GM21390 (cell line): ENCODE measurements at regions not wholly inside any gene's neighbourhood (a gene's known extent, or its start where the extent isn't known, plus 50 kb on each side); places are given as distances from the start of the nearest gene placed in this dataset.

Source experiments
- ATAC-seq: cut with Tn5 transposase; IDR thresholded peaks from one replicate; pipeline ENCODE4 v1.9.1; 2021; ENCODE audit not compliant: unreplicated experiment

GRCh38 chr2:129299756-129300155 lies 679.7 kb upstream of the RAB6C start:
- ATAC-seq: no peak

DNA sequence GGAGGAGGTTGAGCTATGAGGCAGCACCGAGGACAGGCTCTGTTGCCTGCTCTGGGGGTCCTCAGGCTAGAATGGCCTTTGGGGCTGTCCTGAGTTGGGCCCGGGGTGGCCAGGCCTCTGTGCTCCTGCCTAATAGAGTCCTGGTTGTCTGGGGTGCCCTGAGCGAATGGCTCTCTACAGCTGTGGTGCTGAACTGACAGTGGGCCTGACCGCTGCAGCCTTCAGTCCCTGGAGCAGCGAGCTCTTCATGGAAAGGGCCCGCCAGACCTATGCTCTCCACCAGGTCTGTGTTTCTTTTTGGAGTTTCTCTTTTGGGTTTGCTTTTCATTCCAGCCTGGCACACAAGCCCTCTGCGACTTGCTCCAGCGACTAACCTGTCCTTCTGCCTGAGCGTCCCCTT lies 679.0 kb upstream of the RAB6C start:
- no peak for ATAC-seq

GRCh38 chr2:129301431-129301913 lies 678.0 kb upstream of the RAB6C start:
- no peak for ATAC-seq

GRCh38 chr2:129302106-129302505 lies 677.4 kb upstream of the RAB6C start:
- no peak for ATAC-seq

- no peak for ATAC-seq
These were observed 676.8 kb upstream of the RAB6C start for GRCh38 chr2:129302561-129303183.

DNA sequence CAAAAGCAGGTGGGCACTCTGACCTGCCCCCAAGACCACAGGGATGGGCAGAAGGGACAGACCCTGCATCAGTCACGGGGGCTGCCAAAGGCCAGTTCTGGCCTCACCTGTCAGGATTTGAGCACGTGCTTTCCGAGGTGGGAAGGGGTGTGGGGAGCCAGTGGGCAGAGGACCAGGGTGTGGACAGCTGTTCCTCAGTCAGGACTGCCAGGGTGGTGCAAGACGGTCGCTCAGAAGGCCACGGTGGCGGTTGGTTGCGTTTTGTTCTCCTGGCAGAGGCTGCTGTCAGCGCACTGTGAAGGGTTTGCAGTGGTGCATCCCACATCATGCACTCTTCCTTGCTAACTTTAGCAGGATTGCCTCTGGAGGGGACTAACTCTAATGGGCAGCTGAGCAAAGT lies 665.3 kb upstream of the RAB6C start:
- no peak for ATAC-seq

DNA sequence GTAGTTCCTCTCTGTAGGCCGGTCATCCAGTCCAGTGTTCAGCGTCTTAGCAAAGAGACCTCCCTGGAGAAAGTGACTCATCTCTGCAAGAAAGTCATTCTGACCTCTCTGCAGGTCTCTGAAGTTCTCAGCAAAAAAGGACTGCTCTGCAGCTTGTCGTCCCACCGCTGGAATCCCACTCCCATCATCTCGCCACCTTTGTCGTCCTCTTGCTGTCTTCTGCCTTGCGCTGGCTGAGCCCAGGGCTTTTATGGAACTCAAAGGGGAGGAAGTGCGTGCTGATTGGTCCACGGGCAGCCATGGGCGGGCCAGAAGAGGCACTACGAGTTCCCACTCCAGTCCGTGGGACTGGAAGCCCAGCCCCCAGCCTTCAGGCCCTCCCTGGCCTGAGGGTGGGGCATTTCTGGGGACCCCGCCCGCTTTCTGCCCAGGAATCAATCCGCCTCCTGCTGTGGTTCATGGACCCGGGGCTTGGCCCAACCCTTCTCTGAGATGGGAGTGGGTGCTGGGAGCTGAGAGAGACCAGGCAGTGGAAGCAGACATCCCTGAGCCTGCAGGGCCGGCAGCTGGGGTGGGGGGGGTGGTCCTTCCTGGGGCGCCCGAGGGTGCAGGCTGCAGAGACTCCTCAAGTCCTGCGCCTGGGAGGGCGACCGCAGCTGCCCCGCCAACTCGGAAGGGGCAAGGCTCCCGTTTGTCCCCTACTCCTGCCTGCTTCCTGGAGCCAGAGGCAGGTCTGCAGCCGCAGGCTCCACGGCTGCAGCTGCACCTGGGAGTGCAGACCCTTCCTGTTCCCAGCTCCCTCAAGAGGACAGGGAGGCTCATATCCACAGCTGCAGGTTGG lies 660.7 kb upstream of the RAB6C start:
- no peak for ATAC-seq

GRCh38 chr2:129319422-129319717 lies 660.1 kb upstream of the RAB6C start:
- ATAC-seq: no peak

GRCh38 chr2:129320288-129320687 lies 659.2 kb upstream of the RAB6C start:
- no peak for ATAC-seq

DNA sequence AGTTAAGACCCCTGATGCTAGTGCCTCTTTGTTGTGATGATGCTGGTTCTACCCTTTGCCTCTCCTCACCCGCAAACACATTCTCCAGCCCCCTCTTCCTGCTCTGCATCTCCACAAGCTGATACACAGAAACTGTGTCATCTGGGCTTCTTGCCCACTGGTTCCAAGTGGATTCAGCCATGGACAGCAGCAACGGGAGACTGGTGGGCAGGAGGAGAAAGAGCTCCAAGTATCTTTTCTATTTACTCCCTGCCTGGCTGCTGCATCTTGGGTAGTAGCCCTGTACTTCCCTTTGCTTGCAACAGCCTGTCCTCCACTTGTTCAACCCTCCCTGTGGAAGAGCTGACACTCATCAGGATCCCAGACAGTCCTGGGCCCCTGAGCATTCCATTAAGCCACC lies 655.1 kb upstream of the RAB6C start:
- ATAC-seq: no peak

DNA sequence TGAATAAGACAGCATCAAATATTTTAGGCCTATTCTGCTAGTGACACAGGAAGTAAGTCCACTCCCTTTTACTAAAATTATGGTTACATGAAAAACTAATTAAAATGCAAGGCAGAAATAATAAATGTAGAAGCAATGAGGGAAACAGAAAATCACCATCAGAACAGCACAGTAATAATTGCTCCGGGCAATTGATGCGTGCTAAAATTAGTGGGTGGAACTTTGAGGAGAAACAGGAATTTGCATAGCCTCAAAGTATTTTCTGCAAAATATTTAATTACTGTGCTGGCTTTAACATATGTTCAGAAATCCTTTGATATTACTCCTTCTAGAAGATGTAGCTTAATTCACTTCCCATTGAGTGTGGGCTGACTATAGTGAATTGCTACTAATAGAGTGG lies 654.3 kb upstream of the RAB6C start:
- ATAC-seq: no peak

DNA sequence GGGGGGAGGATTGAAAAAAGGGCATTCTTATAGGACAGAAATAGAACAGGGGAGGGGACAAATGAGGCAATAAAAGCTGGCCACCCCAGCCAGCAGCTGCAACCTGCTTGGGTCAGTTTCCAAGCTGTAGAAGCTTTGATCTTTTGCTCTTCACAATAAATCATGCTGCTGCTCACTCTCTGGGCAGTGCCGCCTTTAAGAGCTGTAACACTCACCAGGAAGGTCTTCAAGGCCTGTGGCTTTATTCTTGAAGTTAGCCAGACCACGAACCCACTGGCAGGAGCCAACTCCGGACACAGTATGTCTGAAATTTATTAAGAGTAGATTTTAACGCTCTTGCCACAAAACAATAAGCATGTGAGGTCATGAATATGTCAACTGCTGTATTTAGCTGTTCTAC lies 649.9 kb upstream of the RAB6C start:
- ATAC-seq: no peak

DNA sequence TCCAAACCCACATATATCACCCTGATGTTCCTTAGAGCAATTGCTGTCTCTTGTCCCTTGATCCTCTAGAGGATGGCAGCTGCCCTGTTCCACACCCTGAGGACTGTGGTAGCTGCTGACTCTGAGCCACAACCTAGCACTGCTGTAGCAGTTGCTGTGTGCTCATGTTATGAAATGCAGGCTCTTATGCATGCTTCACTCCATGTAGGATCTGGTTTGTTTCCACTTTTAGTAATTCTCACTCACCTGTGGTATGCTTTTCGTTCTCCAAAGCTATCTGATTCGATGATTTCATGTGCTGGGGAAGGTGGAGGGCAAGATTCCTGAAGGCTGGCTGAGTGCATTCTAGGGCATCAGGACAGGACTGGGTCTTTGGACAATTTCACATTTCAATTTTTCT lies 649.0 kb upstream of the RAB6C start:
- no peak for ATAC-seq

DNA sequence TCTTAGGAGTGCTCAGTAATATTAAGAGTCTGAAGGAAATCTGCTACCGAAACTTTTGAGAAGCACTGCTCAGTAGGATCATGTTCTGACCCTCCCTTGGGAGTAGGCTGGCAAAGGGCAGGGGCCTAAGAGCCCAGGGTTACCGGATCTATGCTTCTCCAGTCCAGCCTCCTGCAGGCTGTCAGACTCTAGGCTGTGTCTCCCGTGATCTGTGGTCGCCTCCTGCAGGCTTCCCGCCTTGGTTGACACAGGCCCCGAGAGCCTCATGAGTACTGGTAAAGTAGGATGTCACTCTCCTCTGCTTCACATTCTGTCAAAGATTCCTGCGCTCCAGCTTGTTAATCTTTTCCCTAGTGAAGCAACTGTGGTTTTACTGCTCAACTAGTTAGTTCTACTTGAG lies 647.8 kb upstream of the RAB6C start:
- no peak for ATAC-seq

DNA sequence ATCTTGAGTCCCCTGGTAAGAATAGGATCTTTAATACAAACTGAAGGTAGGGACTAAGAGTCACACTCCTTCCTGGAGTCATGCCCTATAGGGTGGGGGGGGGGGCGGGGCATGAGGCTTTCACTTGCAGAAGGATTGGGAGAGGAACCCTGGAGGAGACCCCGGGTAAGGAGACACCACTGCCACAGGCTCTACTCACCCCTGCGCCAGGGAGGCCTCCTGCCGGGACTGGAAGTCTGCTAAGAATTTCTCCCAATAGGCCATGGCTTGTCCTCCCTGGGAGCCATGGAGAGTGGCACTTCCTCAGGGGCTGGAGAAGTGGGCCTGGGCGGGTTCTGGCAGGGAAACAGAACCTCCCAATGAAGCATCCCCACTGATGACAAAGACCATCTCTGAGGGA lies 645.3 kb upstream of the RAB6C start:
- no peak for ATAC-seq

GRCh38 chr2:129334696-129335410 lies 644.6 kb upstream of the RAB6C start:
- no peak for ATAC-seq

- ATAC-seq: no peak
These were observed 643.2 kb upstream of the RAB6C start for GRCh38 chr2:129336276-129336675.

DNA sequence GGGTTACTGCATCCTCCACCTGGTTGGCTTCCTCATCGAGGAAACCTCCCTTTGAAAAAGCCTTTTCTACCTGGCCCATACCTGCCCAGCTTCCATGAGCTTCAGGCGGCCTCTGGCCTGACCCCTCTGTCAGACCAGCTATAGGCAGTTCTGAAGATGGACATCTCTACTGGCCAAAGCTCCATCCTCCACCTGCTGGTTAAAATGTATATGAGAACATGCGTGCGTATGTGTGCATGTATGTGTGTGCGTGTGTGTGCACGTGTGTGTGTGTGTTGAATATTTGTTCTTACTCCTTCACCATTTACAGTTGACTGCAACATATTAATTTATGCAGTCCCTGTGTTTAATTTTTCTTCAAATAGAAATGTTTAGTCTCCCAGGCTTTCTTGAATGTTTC lies 642.4 kb upstream of the RAB6C start:
- no peak for ATAC-seq

GRCh38 chr2:129345540-129345939 lies 633.9 kb upstream of the RAB6C start:
- no peak for ATAC-seq

GRCh38 chr2:129347486-129348217 lies 631.8 kb upstream of the RAB6C start:
- ATAC-seq: peak; percentile 99

DNA sequence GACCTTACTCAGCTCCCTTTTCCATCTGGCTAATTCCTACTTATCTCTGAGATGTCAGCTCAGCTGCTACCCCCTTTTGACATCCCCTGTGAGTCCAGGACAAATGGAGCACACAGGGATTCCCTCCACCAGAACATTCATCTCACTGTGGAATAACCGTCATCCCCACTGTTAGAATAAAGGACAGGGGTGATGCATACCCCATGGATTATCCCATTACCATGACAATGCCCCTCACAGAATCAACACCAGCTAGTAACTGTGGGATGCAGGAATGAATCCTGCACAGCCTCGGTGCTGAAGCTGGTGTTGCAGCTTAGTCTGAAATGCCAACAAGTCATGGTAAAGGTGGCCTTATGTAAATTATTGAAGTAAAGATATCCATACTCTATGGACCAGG lies 624.8 kb upstream of the RAB6C start:
- no peak for ATAC-seq
